ENCODE measurements at regions not wholly inside any gene's neighbourhood (a gene's known extent, or its start where the extent isn't known, plus 50 kb on each side); places are given as distances from the start of the nearest gene placed in this dataset.

GRCh38 chr17:33404070-33404819 lies 111.2 kb upstream of the ASIC2 start:
- Histone ChIP-seq H3K27me3 (no peaks in the 10 kb centered on the region), H3K9me3 (no peaks in the 10 kb centered on the region), H3K4me1 (no peaks in the 10 kb centered on the region), H3K4me3 (no peak overlapping the region), H3K27ac (no peak overlapping the region), H3K36me3 (no peaks in the 10 kb centered on the region)
- DNase-seq (ENCODE audit: low spot score), result no peak
- TF ChIP-seq CTCF (IDR thresholded peaks at IDR 0.05), result no peak

GRCh38 chr17:33416131-33416530 lies 123.0 kb upstream of the ASIC2 start:
- no peak for TF ChIP-seq CTCF (IDR thresholded peaks at IDR 0.05)
- no peaks in the 10 kb centered on the region for H3K36me3 ChIP-seq
- no peak overlapping the region for H3K27ac ChIP-seq
- DNase-seq (ENCODE audit: low spot score), result no peak
- H3K27me3 ChIP-seq, result no peaks in the 10 kb centered on the region
- no peaks in the 10 kb centered on the region for H3K9me3 ChIP-seq
- H3K4me3 ChIP-seq, result no peak overlapping the region
- H3K4me1 ChIP-seq, result no peaks in the 10 kb centered on the region

- DNase-seq (ENCODE audit: low spot score), result no peak
- no peak for TF ChIP-seq CTCF (IDR thresholded peaks at IDR 0.05)
- H3K4me1 ChIP-seq, result no peaks in the 10 kb centered on the region
- H3K4me3 ChIP-seq, result no peak overlapping the region
- no peaks in the 10 kb centered on the region for H3K9me3 ChIP-seq
- H3K27me3 ChIP-seq, result no peaks in the 10 kb centered on the region
- no peaks in the 10 kb centered on the region for H3K36me3 ChIP-seq
- no peak overlapping the region for H3K27ac ChIP-seq
Observed at GRCh38 chr17:33421933-33422332, 128.8 kb upstream of the ASIC2 start.

- Histone ChIP-seq H3K36me3 (no peaks in the 10 kb centered on the region), H3K27ac (no peak overlapping the region), H3K4me1 (no peaks in the 10 kb centered on the region), H3K4me3 (no peak overlapping the region), H3K9me3 (no peaks in the 10 kb centered on the region), H3K27me3 (no peaks in the 10 kb centered on the region)
- TF ChIP-seq CTCF (IDR thresholded peaks at IDR 0.05), result no peak
- DNase-seq (ENCODE audit: low spot score), result no peak
Observed at GRCh38 chr17:33433581-33433980, 140.5 kb upstream of the ASIC2 start.

- H3K9me3 ChIP-seq, result no peaks in the 10 kb centered on the region
Observed at GRCh38 chr17:33434841-33435240, 141.7 kb upstream of the ASIC2 start.

More at GRCh38 chr17:33434841-33435240, 141.7 kb upstream of the ASIC2 start:
- Histone ChIP-seq H3K36me3 (no peaks in the 10 kb centered on the region), H3K27me3 (no peaks in the 10 kb centered on the region), H3K27ac (no peak overlapping the region), H3K4me1 (no peaks in the 10 kb centered on the region), H3K4me3 (no peak overlapping the region)
- no peak for DNase-seq (ENCODE audit: low spot score)
- TF ChIP-seq CTCF (IDR thresholded peaks at IDR 0.05), result no peak
